HL-60/S4 treated with retinoic acid at 250 ng/mL for 4 days and 3 days (cell line): ENCODE measurements at regions not wholly inside any gene's neighbourhood (a gene's known extent, or its start where the extent isn't known, plus 50 kb on each side); places are given as distances from the start of the nearest gene placed in this dataset.
"Not testable (repeated sequence)": the region's sequence is repeated elsewhere in the genome, so short reads cannot be mapped to it uniquely, and the experiment has no call there.

Experiments used
- in situ Hi-C: fragments of 300-500 bp; cut with MboI; formaldehyde crosslinking; loops from 2 replicates; pipeline ENCODE4 v1.7.0; 2022; ENCODE audit warnings: low sequenced_read_pairs

DNA sequence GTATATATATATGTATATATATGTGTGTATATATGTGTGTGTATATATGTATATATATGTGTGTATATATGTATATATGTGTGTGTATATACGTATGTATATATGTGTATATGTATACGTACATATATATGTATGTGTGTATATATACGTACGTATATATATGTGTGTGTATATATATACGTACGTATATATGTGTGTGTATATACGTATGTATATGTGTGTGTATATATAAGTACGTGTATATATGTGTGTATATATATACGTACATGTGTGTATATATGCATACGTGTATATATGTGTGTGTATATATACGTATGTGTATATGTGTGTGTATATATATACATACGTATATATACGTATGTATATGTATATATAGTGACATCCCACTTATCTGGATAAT, 154.4 kb downstream of the CDRT15L2 start:
- in situ Hi-C loops = no loop called here

DNA sequence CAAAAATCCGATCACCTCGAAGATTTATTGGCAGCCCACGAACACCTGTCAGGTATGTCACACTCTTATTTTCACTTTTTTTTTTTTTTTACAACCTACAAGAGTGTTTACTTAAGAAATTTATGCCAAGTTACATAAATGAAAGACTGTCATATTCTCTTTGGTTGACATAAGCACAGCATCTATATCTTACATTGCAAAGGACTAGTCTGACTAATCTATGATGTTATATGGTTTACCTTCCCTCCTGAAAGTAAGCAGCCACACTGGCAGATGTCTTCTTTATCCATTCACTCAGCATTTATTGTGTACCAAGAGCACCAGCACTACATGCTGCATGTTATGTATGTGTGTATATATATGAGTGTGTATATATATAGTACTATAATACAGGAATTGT, 156.3 kb downstream of the CDRT15L2 start:
- in situ Hi-C loops = no loop called here

DNA sequence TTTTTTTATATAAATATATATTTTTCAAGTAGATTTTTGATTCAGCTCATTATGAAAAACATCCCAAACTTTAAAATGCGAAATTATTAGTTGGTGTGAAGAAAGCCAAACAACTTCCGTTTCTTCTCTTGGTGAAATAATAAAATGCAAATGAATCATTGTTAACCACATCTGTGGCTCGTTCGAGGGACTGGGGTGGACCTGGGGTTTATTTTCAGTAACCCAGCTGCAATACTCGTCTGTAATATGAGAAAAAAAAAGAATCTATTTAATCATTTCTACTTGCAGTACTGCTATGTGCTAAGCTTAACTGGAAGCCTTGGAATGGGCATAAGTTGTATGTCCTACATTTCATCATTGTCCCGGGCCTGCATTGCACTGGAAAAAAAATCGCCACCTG, 158.1 kb downstream of the CDRT15L2 start:
- in situ Hi-C loops = not testable (repeated sequence)

DNA sequence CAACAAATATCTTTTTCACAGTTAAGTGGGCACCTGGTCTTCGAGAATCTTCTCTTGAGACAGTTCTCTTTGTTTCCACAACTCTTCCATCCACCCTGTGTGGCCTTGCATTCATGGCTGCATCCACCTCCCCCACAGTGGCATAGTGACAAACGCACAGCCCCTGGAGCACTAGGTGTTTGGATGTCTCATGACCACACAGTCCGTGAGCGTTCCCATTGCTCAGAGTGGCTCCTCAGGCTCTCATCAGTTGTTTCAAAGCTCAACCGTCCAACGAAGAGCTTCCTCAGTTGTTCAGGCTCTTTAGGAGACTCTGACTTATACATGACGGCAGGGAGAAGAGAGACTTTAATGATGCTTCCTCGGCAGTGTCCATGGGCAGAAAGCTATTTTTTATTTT, 191.6 kb downstream of the CDRT15L2 start:
- in situ Hi-C loops = no loop called here

DNA sequence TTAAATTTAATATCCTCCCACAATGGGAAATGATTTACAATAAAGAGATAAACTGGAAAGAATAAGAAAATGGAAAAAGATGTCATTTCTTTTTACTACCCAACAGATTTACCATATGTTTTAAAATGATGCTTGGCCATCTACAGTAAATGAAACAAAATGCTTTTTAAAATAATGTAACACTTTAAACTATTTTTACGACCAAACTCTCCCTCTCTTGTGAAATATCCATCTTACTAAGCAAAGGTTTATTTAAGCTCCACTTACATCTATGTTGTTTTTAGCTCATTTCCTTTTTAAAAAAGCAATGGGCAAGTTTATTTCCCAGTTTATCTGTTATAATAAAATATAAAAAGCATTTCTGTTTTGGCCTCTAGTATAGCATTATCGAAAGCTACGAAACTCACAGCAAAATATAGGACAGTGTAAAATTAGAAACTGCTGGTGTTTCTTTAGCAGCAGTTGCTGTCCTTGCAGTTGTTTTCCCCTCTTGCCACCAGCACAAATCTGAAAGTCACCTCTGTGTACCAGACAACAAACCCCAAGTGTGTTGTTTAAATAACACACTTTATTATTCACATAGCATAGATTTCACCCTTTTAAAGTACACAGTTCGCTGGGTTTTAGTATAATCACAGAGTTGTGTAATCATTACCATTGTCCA, 195.1 kb downstream of the CDRT15L2 start:
- in situ Hi-C loops = no loop called here

DNA sequence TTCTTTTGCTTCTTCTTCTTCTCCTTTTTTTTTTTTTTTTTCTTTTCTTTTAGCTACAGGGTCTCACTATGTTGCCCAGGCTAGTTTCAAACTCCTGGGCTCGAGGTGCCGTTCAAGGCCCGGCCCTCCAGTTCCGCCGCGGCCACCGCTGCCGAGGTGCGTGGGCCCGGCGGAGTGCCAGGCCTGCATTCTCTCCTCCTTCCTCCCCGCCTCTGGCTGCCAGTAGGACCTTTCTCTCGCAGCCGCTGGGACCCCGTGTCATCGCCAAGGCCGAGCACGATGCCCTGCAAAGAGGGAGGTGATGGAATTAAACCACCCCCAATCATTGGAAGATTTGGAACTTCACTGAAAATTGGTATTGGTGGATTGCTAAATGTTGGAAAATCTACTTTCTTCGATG, 195.8 kb downstream of the CDRT15L2 start:
- in situ Hi-C loops = no loop called here

DNA sequence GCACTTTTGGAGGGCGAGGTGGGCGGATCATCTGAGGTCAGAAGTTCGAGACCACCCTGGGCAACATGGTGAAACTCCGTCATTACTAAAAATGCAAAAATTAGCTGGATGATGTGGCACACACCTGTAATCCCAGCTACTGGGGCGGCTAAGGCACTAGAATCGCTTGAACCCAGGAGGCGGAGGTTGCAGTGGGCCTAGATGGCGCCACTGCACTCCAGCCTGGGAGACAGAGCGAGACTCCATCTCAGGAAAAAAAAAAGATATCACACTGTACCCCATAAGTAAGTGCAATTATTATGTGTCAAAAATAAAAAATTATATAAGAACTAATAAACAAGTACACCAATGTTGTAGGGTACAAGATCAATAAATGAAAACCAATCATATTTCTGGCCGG, 200.0 kb downstream of the CDRT15L2 start:
- in situ Hi-C loops = no loop called here

DNA sequence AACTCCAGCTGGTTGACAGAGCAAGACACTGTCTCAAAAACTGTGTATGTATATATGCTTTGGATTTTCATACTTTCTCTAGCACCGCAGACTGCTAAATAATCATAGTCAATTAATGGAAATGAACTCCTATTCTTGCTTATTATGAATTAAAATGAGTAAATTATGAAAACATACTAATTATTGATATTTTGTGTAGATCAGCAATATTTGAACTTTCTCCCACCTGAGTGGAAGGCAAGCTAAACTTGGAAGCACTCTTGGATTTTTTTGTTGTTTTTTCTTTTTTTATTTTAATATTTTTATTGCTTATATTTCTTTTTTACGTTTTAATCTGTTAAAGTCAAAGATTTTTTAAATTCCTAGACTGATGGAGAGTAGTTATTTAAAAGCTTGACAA, 201.7 kb downstream of the CDRT15L2 start:
- in situ Hi-C loops = no loop called here

DNA sequence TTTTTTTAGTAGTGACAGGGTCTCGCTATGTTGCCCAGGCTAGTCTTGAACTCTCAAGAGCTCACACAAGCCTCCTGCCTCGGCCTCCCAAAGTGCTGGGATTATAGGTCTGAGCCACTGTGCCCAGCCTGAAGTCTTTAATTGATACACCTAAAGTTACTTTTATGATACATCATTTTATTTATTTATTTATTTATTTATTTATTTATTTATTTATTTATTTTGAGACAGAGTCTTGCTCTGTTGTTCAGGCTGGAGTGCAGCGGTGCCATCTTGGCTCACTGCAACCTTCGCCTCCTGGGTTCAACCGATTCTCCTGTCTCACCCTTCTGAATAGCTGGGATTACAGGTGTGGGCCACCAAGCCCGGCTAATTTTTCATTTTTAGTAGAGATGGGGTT, 202.3 kb downstream of the CDRT15L2 start:
- in situ Hi-C loops = not testable (repeated sequence)

DNA sequence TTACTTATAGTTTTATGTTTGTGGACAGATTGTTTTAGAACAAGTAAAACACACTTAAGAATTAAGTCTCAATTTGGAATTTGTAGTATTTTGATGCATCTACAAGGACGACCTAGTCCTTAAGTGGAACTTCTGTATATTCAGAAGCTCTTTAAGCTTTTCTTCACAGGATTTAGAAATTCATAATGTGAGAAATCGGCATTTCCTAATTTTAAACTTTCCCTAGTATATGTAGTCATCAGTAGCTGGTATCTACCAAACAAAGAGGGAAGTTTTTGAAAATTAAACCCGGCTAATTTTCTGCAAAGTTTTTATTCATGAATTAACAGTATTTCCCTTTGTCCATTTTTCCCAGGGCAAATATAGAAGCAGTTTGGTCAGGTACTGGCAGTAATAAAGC, 203.6 kb downstream of the CDRT15L2 start:
- in situ Hi-C loops = no loop called here

DNA sequence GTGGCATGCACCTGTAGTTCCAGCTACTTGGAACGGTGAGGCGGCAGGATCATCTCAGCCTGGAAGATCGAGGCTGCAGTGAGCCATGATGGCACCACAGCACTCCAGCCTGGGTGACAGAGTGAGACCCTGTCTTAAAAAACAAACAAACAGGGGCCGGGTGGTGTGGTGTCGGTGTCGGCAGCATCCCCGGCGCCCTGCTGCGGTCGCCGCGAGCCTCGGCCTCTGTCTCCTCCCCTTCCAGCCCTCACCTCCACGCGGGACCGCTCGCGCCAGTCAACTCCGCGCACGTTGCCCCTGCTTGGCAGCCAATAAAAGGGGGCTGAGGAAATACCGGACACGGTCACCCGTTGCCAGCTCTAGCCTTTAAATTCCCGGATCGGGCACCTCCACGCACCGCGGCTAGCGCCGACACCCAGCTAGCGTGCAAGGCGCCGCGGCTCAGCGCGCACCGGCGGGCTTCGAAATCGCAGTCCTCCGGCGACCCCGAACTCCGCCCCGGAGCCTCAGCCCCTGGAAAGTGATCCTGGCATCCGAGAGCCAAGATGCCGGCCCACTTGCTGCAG, 204.7 kb downstream of the CDRT15L2 start:
- in situ Hi-C loops = no loop called here

DNA sequence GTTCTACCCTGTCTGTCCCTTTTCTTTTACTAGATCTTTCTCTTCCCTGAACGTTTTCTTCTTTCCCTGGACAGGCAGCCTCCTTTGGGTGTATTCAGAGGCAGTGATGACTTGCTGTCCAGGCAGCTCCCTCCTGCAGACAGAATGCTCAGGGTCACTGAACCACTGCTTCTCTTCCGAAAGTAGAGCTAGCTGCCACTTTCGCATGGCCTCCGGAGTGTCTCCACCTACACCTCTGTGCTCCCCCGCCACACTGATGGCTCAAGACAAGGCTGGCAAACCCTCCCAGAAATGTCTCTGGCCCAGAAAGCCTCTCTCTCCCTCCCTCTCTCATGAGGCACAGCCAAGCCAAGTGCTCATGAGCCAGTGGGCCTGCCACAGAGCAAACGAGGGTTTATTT, 207.8 kb downstream of the CDRT15L2 start:
- in situ Hi-C loops = no loop called here

DNA sequence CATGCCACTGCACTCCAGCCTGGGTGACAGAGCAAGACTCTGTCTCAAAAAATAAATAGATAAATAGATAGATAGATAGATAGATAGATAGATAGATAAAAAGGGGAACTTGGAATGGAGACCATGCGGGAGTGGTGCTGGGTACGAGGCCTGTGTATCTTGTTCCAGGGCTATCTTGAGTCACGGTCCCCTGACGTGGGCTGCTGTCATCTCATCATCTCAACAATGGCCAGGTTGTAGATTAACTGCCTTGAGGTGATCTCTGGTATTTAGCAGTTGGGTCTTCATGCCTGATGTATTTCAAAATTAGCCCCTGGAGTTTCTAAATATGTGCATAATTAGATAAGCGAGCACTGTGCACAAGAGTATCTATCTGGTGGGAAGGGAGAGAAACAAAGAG, 212.1 kb downstream of the CDRT15L2 start:
- in situ Hi-C loops = no loop called here

DNA sequence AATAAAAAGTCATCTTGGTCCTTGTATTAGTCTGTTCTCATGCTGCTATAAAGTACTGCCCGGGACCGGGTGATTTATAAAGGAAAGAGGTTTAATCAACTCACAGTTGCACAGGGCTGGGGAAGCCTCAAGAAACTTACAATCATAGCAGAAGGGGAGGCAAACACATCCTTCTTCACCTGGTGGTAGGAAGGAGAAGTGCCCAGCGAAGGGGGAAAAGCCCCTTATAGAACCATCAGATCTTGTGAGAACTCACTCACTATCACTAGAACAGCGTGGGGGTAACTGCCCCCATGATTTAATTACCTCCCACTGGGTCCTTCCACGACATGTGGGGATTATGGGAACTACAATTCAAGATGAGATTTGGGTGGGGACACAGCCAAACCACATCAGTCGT, 215.0 kb downstream of the CDRT15L2 start:
- in situ Hi-C loops = not testable (repeated sequence)

DNA sequence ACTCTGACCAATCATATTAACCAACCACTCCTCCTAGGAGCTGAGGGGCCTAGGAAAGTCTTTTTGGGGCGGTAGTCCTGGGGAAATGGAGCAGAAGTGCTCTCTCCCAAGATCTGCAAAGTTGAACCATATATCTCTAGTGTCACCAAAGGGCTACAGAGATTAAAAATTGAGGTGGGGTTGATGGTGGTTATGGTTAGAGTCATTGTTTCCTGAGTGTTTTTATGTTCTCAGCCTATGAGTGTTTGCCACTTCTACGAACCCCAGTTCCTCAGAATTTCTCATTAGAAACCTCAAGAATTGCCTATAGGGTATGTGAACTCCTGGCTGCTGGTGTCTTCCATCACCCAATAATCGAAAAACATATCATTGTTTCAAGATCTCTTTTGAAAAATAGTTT, 217.8 kb downstream of the CDRT15L2 start:
- in situ Hi-C loops = no loop called here

DNA sequence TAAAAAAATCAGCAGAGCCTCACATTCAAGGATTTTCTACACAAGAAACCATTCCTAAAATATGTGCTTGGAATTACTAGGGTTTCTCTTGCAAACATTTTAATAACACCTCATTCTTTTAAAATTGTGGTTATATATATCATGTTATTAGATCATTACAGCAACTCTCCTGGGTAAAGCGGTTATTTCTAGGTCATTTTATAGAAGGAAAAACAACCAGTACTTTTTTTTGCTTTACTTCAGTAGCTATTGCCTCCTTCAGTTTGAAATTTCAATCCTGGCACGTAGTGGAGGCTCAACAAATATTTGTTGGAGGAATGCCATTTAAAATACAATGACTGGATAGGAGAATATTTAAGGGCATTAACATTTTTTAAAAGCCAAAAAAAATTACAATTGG, 220.6 kb downstream of the CDRT15L2 start:
- in situ Hi-C loops = no loop called here

DNA sequence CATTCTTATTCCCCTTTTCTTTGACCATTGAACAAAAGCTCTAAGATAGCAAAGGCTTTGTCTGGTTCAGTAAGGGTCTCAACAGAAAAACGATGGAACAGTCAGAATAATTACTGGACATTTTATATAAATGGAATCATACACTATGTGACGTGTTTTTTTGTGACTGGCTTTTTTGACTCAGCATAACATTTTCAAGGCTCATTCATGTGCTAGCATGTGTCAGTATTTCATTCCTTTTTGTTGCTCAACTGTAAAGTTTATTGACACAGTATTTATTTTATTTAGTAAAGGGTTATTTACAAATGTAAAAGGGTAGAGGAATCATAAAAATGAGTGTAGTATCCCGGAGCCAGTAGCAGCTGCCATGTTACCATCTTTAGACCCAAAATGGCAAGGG, 226.2 kb downstream of the CDRT15L2 start:
- in situ Hi-C loops = no loop called here

DNA sequence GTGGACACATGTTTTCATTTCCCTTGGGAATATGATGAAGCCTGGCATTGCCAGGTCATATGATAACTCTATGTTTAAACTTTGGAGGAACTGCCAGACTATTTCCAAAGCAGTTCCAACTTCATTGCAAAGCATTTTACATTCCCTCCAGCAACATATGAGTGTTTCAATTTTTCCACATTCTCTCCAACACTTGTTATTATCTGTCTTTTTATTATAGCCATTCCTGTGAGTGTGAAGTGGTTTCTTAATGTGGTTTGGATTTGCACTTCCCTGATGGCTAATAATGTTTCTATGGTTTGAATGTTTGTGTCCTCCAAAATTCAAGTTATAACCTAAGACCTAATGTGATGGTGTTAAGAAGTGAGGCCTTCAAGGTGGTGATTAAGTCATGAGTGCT, 228.0 kb downstream of the CDRT15L2 start:
- in situ Hi-C loops = not testable (repeated sequence)

DNA sequence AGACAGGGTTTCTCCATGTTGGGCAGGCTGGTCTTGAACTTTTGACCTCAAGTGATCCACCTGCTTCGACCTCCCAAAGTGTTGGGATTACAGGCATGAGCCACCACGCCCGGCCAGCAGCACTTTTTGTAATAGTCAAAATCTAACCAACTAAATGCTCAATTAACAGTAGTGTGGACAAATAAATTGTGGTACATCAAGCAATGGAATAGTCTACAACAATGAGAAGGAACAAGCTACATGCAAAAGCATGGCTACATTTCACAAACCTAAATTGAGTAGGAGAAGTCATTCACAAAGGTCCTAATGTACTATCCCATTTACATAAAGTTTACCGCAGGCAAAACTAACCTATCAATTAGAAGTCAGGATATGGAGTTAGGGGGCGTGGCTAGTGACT, 227.4 kb downstream of the USP22 start:
- in situ Hi-C loops = not testable (repeated sequence)

DNA sequence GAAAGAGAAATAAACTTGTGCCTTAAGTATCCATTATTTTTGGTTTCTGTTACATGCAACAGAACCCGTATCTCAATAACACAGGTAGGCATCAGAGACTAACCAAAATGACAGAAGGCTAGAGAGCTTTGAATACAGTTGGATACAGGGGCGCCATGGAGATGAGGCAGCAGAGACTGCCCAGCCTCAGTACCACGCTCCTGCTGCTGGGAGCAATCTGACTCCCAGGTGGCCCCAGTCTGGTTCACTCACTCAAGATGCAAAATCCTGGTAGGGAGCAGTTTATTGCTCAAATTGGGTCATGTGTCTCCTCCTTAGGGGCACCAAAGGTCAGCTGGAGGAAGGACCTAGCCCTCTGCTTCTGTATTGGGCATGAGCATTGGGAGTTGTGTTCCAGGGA, 218.9 kb downstream of the USP22 start:
- in situ Hi-C loops = no loop called here

DNA sequence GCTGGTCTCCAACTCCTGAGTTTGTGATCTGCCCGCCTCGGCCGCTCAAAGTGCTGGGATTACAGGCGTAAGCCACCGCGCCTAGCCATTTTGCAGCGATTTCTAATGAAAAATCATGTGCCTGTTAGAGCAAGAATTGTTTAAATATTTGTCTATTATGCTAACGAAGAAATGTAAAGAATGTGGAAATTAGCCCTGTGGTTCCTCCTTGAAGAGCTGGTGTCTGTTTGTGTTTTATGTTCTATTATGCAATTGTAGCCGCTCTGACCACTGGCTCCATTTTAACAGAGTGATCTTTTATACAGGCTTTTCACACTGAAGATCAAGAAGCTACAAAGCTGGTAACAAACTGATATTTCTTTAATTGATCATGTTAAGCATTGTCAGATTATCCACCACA, 217.3 kb downstream of the USP22 start:
- in situ Hi-C loops = no loop called here

DNA sequence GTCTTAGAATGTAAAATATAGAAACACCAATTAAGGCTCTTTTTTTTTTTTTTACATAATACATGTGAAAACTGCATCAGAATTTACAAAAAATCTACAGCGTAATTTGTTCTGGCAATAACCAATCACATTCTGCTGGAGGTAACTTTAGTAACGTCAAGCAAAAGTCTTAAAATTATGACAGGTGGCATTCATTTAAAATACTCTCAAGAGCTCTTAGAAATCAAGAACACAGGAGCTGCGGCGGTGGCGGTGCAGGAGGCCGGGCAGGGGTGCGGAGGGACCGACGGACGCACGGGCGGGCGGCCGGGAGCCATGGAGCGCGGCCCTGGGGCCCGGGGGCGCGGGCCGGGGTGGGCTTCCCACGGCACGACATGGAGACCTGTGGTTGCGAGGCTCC, 202.4 kb downstream of the USP22 start:
- in situ Hi-C loops = not testable (repeated sequence)
